ENCODE measurements at regions not wholly inside any gene's neighbourhood (a gene's known extent, or its start where the extent isn't known, plus 50 kb on each side); places are given as distances from the start of the nearest gene placed in this dataset.
"Not testable (repeated sequence)": the region's sequence is repeated elsewhere in the genome, so short reads cannot be mapped to it uniquely, and the experiment has no call there.

GRCh38 chr6:23663652-23664051 lies 462.4 kb upstream of the NRSN1 start:
- no peak overlapping the region for H3K4me3 ChIP-seq (ENCODE audit: low read length)
- no peaks in the 10 kb centered on the region for H3K27me3 ChIP-seq (ENCODE audit: control insufficient read depth, insufficient read depth)
- no peaks in the 10 kb centered on the region for H3K9me3 ChIP-seq (ENCODE audit: control insufficient read depth, low read length)
- ATAC-seq (no peak), DNase-seq (no peak)
- H3K27ac ChIP-seq (ENCODE audit: low read length) = no peak overlapping the region
- WGBS = 86% methylated on average over 1 of the region's 1 CpG
- H3K4me1 ChIP-seq (ENCODE audit: control insufficient read depth, insufficient read depth, low read length) = no peaks in the 10 kb centered on the region
- intact Hi-C loops (cut with DNase I) = no loop called here

GRCh38 chr6:23665911-23666310 lies 460.1 kb upstream of the NRSN1 start:
- intact Hi-C loops (cut with DNase I); ATAC-seq: not testable (repeated sequence)
- 95% methylated on average over 6 of the region's 6 CpGs for WGBS

GRCh38 chr6:23672737-23673136 lies 453.3 kb upstream of the NRSN1 start:
- no peaks in the 10 kb centered on the region for H3K4me1 ChIP-seq (ENCODE audit: control insufficient read depth, insufficient read depth, low read length)
- H3K4me3 ChIP-seq (ENCODE audit: low read length) = no peak overlapping the region
- intact Hi-C loops (cut with DNase I) = no loop called here
- no peak for ATAC-seq
- no peak overlapping the region for H3K27ac ChIP-seq (ENCODE audit: low read length)
- H3K9me3 ChIP-seq (ENCODE audit: control insufficient read depth, low read length) = peaks cover 4% of the 10 kb centered on the region
- no peak for DNase-seq
- H3K27me3 ChIP-seq (ENCODE audit: control insufficient read depth, insufficient read depth) = no peaks in the 10 kb centered on the region
- WGBS = 91% methylated on average over 5 of the region's 5 CpGs

More at GRCh38 chr6:23665911-23666310, 460.1 kb upstream of the NRSN1 start:
- H3K4me1 ChIP-seq (ENCODE audit: control insufficient read depth, insufficient read depth, low read length); H3K27ac ChIP-seq (ENCODE audit: low read length); DNase-seq; H3K9me3 ChIP-seq (ENCODE audit: control insufficient read depth, low read length); H3K27me3 ChIP-seq (ENCODE audit: control insufficient read depth, insufficient read depth); H3K4me3 ChIP-seq (ENCODE audit: low read length): not testable (repeated sequence)

- H3K4me1 ChIP-seq (ENCODE audit: control insufficient read depth, insufficient read depth, low read length) = no peaks in the 10 kb centered on the region
- intact Hi-C loops (cut with DNase I) = no loop called here
- 75% methylated on average over 3 of the region's 3 CpGs for WGBS
- DNase-seq (no peak), ATAC-seq (no peak)
- H3K27me3 ChIP-seq (ENCODE audit: control insufficient read depth, insufficient read depth) = no peaks in the 10 kb centered on the region
- H3K27ac ChIP-seq (ENCODE audit: low read length) = no peak overlapping the region
- no peak overlapping the region for H3K4me3 ChIP-seq (ENCODE audit: low read length)
- no peaks in the 10 kb centered on the region for H3K9me3 ChIP-seq (ENCODE audit: control insufficient read depth, low read length)
Measured at GRCh38 chr6:23678626-23679025, 447.4 kb upstream of the NRSN1 start.

- intact Hi-C loops (cut with DNase I) = no loop called here
- ATAC-seq (no peak), DNase-seq (no peak)
- no peak overlapping the region for H3K27ac ChIP-seq (ENCODE audit: low read length)
- no peaks in the 10 kb centered on the region for H3K9me3 ChIP-seq (ENCODE audit: control insufficient read depth, low read length)
- no peaks in the 10 kb centered on the region for H3K4me1 ChIP-seq (ENCODE audit: control insufficient read depth, insufficient read depth, low read length)
- H3K4me3 ChIP-seq (ENCODE audit: low read length) = no peak overlapping the region
- WGBS = 52% methylated on average over 3 of the region's 3 CpGs
- no peaks in the 10 kb centered on the region for H3K27me3 ChIP-seq (ENCODE audit: control insufficient read depth, insufficient read depth)
Measured at GRCh38 chr6:23681743-23682142, 444.3 kb upstream of the NRSN1 start.

- ATAC-seq (no peak), DNase-seq (no peak)
- Histone ChIP-seq H3K27me3 (ENCODE audit: control insufficient read depth, insufficient read depth) (no peaks in the 10 kb centered on the region), H3K4me3 (ENCODE audit: low read length) (no peak overlapping the region), H3K27ac (ENCODE audit: low read length) (no peak overlapping the region), H3K4me1 (ENCODE audit: control insufficient read depth, insufficient read depth, low read length) (no peaks in the 10 kb centered on the region), H3K9me3 (ENCODE audit: control insufficient read depth, low read length) (no peaks in the 10 kb centered on the region)
- intact Hi-C loops (cut with DNase I) = no loop called here
- 68% methylated on average over 15 of the region's 15 CpGs for WGBS
Measured at GRCh38 chr6:23688650-23689049, 437.4 kb upstream of the NRSN1 start.

- H3K27me3 ChIP-seq (ENCODE audit: control insufficient read depth, insufficient read depth) = no peaks in the 10 kb centered on the region
- no peak overlapping the region for H3K27ac ChIP-seq (ENCODE audit: low read length)
- 79% methylated on average over 5 of the region's 5 CpGs for WGBS
- intact Hi-C loops (cut with DNase I) = no loop called here
- ATAC-seq = no peak
- H3K4me1 ChIP-seq (ENCODE audit: control insufficient read depth, insufficient read depth, low read length) = no peaks in the 10 kb centered on the region
- H3K9me3 ChIP-seq (ENCODE audit: control insufficient read depth, low read length) = no peaks in the 10 kb centered on the region
- DNase-seq = no peak
- H3K4me3 ChIP-seq (ENCODE audit: low read length) = no peak overlapping the region
Measured at GRCh38 chr6:23690453-23691049, 435.5 kb upstream of the NRSN1 start.

GRCh38 chr6:23692184-23692583 lies 433.8 kb upstream of the NRSN1 start:
- Histone ChIP-seq H3K9me3 (ENCODE audit: control insufficient read depth, low read length) (no peaks in the 10 kb centered on the region), H3K4me1 (ENCODE audit: control insufficient read depth, insufficient read depth, low read length) (no peaks in the 10 kb centered on the region), H3K27me3 (ENCODE audit: control insufficient read depth, insufficient read depth) (no peaks in the 10 kb centered on the region), H3K27ac (ENCODE audit: low read length) (no peak overlapping the region), H3K4me3 (ENCODE audit: low read length) (no peak overlapping the region)
- intact Hi-C loops (cut with DNase I) = no loop called here
- 82% methylated on average over 2 of the region's 2 CpGs for WGBS
- DNase-seq = no peak
- ATAC-seq = no peak

GRCh38 chr6:23696992-23697391 lies 429.0 kb upstream of the NRSN1 start:
- no peaks in the 10 kb centered on the region for H3K9me3 ChIP-seq (ENCODE audit: control insufficient read depth, low read length)
- no peak overlapping the region for H3K27ac ChIP-seq (ENCODE audit: low read length)

GRCh38 chr6:23704479-23705052 lies 421.4 kb upstream of the NRSN1 start:
- no peak for ATAC-seq
- Histone ChIP-seq H3K27ac (ENCODE audit: low read length) (no peak overlapping the region), H3K9me3 (ENCODE audit: control insufficient read depth, low read length) (no peaks in the 10 kb centered on the region), H3K4me1 (ENCODE audit: control insufficient read depth, insufficient read depth, low read length) (no peaks in the 10 kb centered on the region), H3K4me3 (ENCODE audit: low read length) (no peak overlapping the region), H3K27me3 (ENCODE audit: control insufficient read depth, insufficient read depth) (no peaks in the 10 kb centered on the region)
- WGBS = 41% methylated on average over 2 of the region's 2 CpGs
- no peak for DNase-seq
- intact Hi-C loops (cut with DNase I) = no loop called here

More at GRCh38 chr6:23696992-23697391, 429.0 kb upstream of the NRSN1 start:
- ATAC-seq (no peak), DNase-seq (no peak)
- no peaks in the 10 kb centered on the region for H3K4me1 ChIP-seq (ENCODE audit: control insufficient read depth, insufficient read depth, low read length)
- no peaks in the 10 kb centered on the region for H3K27me3 ChIP-seq (ENCODE audit: control insufficient read depth, insufficient read depth)
- 43% methylated on average over 4 of the region's 4 CpGs for WGBS
- no peak overlapping the region for H3K4me3 ChIP-seq (ENCODE audit: low read length)
- intact Hi-C loops (cut with DNase I) = no loop called here

GRCh38 chr6:23705697-23706096 lies 420.3 kb upstream of the NRSN1 start:
- no peak overlapping the region for H3K27ac ChIP-seq (ENCODE audit: low read length)
- H3K9me3 ChIP-seq (ENCODE audit: control insufficient read depth, low read length) = no peaks in the 10 kb centered on the region
- H3K27me3 ChIP-seq (ENCODE audit: control insufficient read depth, insufficient read depth) = no peaks in the 10 kb centered on the region
- DNase-seq (no peak), ATAC-seq (no peak)
- no peak overlapping the region for H3K4me3 ChIP-seq (ENCODE audit: low read length)
- 47% methylated on average over 2 of the region's 2 CpGs for WGBS
- intact Hi-C loops (cut with DNase I) = no loop called here
- no peaks in the 10 kb centered on the region for H3K4me1 ChIP-seq (ENCODE audit: control insufficient read depth, insufficient read depth, low read length)

GRCh38 chr6:23712756-23713155 lies 413.3 kb upstream of the NRSN1 start:
- Histone ChIP-seq H3K27me3 (ENCODE audit: control insufficient read depth, insufficient read depth) (no peaks in the 10 kb centered on the region), H3K4me3 (ENCODE audit: low read length) (no peak overlapping the region), H3K27ac (ENCODE audit: low read length) (no peak overlapping the region), H3K9me3 (ENCODE audit: control insufficient read depth, low read length) (no peaks in the 10 kb centered on the region), H3K4me1 (ENCODE audit: control insufficient read depth, insufficient read depth, low read length) (no peaks in the 10 kb centered on the region)
- WGBS = 77% methylated on average over 3 of the region's 3 CpGs
- intact Hi-C loops (cut with DNase I) = no loop called here
- no peak for DNase-seq
- ATAC-seq = no peak

Measured in right cardiac atrium (tissue), 5 donors.